Hepatocyte (in vitro differentiated cells): ENCODE measurements at regions not wholly inside any gene's neighbourhood (a gene's known extent, or its start where the extent isn't known, plus 50 kb on each side); places are given as distances from the start of the nearest gene placed in this dataset.

Experiments
- DNase-seq: peaks from one replicate; pipeline ENCODE4 v3.0.0-alpha.2; 2016; ENCODE audit warnings: low spot score
- H2AFZ ChIP-seq: fragments of 200-600 bp; sonication (generic); 2 replicates; pipeline ENCODE4 v1.6.0; 2016; ENCODE audit warnings: antibody characterized with exemption, mild to moderate bottlenecking
- H3K27ac ChIP-seq: fragments of 200-600 bp; sonication (generic); 2 replicates; pipeline ENCODE4 v1.5.1; 2016; ENCODE audit warnings: mild to moderate bottlenecking
- H3K27me3 ChIP-seq: fragments of 200-600 bp; sonication (generic); 2 replicates; pipeline ENCODE4 v1.6.1; 2016
- H3K36me3 ChIP-seq: fragments of 200-600 bp; sonication (generic); replicated peaks from 2 replicates; pipeline ENCODE4 v1.5.1; 2016; ENCODE audit warnings: low read depth; ENCODE audit not compliant: insufficient read depth
- H3K4me1 ChIP-seq: fragments of 200-600 bp; sonication (generic); 2 replicates; pipeline ENCODE4 v1.5.1; 2016; ENCODE audit warnings: mild to moderate bottlenecking, moderate library complexity; ENCODE audit not compliant: insufficient read depth
- H3K4me2 ChIP-seq: fragments of 200-600 bp; sonication (generic); 2 replicates; pipeline ENCODE4 v1.6.0; 2016
- H3K4me3 ChIP-seq: fragments of 200-600 bp; sonication (generic); 2 replicates; pipeline ENCODE4 v1.5.1; 2016; ENCODE audit warnings: mild to moderate bottlenecking
- H3K79me2 ChIP-seq: fragments of 200-600 bp; sonication (generic); 2 replicates; pipeline ENCODE4 v1.6.0; 2017; ENCODE audit warnings: mild to moderate bottlenecking
- H3K9me2 ChIP-seq: fragments of 200-600 bp; sonication (generic); replicated peaks from 2 replicates; pipeline ENCODE4 v1.6.0; 2017; ENCODE audit warnings: mild to moderate bottlenecking; ENCODE audit not compliant: insufficient read depth
- H3K9me3 ChIP-seq: fragments of 200-600 bp; sonication (generic); 2 replicates; pipeline ENCODE4 v1.5.1; 2016; ENCODE audit warnings: low read depth, mild to moderate bottlenecking
- H4K20me1 ChIP-seq: fragments of 200-600 bp; sonication (generic); 2 replicates; pipeline ENCODE4 v1.6.0; 2016; ENCODE audit warnings: mild to moderate bottlenecking; ENCODE audit not compliant: insufficient read depth, poor library complexity, severe bottlenecking
- CTCF ChIP-seq: fragments of 200-600 bp; sonication (generic); IDR thresholded peaks from 2 replicates; pipeline ENCODE4 v1.5.1; 2016; ENCODE audit warnings: antibody characterized with exemption, mild to moderate bottlenecking; ENCODE audit not compliant: poor library complexity
- EZH2 ChIP-seq: fragments of 200-600 bp; sonication (generic); IDR thresholded peaks from 2 replicates; pipeline ENCODE4 v1.6.1; 2016; ENCODE audit warnings: antibody characterized with exemption, mild to moderate bottlenecking, borderline replicate concordance
- EZH2phosphoT487 ChIP-seq: fragments of 200-600 bp; sonication (generic); IDR thresholded peaks from one replicate; pipeline ENCODE4 v1.6.1; 2018; ENCODE audit warnings: antibody characterized with exemption, mild to moderate bottlenecking, low read depth, moderate library complexity; ENCODE audit not compliant: unreplicated experiment, severe bottlenecking
- WGBS: methylation state at CpG from one replicate; pipeline ENCODE4 v1.1.6; 2016; ENCODE audit warnings: low lambda C conversion rate; ENCODE audit errors: missing lambda C conversion rate; 5-methylcytosine and 5-hydroxymethylcytosine counted together

GRCh38 chr6:134415194-134415593 is 97.3 kb upstream of the SGK1 start:
- Histone ChIP-seq H2AFZ (peak overlapping the region; percentile 4), H3K27ac (no peak overlapping the region), H3K4me2 (peak overlapping the region; percentile 41), H3K36me3 (no peaks in the 10 kb centered on the region), H3K79me2 (no peaks in the 10 kb centered on the region), H3K27me3 (no peaks in the 10 kb centered on the region), H3K4me3 (no peak overlapping the region), H4K20me1 (no peaks in the 10 kb centered on the region), H3K4me1 (no peaks in the 10 kb centered on the region), H3K9me2 (no peaks in the 10 kb centered on the region), H3K9me3 (no peaks in the 10 kb centered on the region)
- 82% methylated on average over 4 of the region's 4 CpGs for WGBS
- DNase-seq, result no peak
- TF ChIP-seq EZH2phosphoT487, result no peak
- TF ChIP-seq CTCF, result no peak
- TF ChIP-seq EZH2, result no peak

GRCh38 chr6:134414793-134415192 is 96.9 kb upstream of the SGK1 start:
- TF ChIP-seq EZH2phosphoT487, result no peak
- no peak for TF ChIP-seq CTCF
- no peak for TF ChIP-seq EZH2
- Histone ChIP-seq H3K4me2 (no peak overlapping the region), H3K9me3 (no peaks in the 10 kb centered on the region), H3K79me2 (no peaks in the 10 kb centered on the region), H2AFZ (no peak overlapping the region), H3K27me3 (no peaks in the 10 kb centered on the region), H3K9me2 (no peaks in the 10 kb centered on the region), H4K20me1 (no peaks in the 10 kb centered on the region), H3K27ac (no peak overlapping the region), H3K36me3 (no peaks in the 10 kb centered on the region), H3K4me1 (no peaks in the 10 kb centered on the region), H3K4me3 (no peak overlapping the region)
- 91% methylated on average over 7 of the region's 7 CpGs for WGBS
- no peak for DNase-seq

- no peaks in the 10 kb centered on the region for H3K4me1 ChIP-seq
- no peak for TF ChIP-seq EZH2
- TF ChIP-seq CTCF, result no peak
- no peak for TF ChIP-seq EZH2phosphoT487
- no peak overlapping the region for H2AFZ ChIP-seq
- H3K27ac ChIP-seq, result no peak overlapping the region
- no peak overlapping the region for H3K4me2 ChIP-seq
- no peaks in the 10 kb centered on the region for H3K79me2 ChIP-seq
- DNase-seq, result no peak
- H4K20me1 ChIP-seq, result no peaks in the 10 kb centered on the region
- no peaks in the 10 kb centered on the region for H3K9me2 ChIP-seq
- no peaks in the 10 kb centered on the region for H3K27me3 ChIP-seq
- no peaks in the 10 kb centered on the region for H3K36me3 ChIP-seq
- H3K9me3 ChIP-seq, result no peaks in the 10 kb centered on the region
- WGBS, result 88% methylated on average over 1 of the region's 1 CpG
- H3K4me3 ChIP-seq, result no peak overlapping the region
Measured at GRCh38 chr6:134413241-134413643, 95.3 kb upstream of the SGK1 start.

GRCh38 chr6:134410541-134410940 is 92.6 kb upstream of the SGK1 start:
- Histone ChIP-seq H3K79me2 (no peaks in the 10 kb centered on the region), H3K9me3 (no peaks in the 10 kb centered on the region), H2AFZ (no peak overlapping the region), H3K27ac (no peak overlapping the region), H3K27me3 (no peaks in the 10 kb centered on the region), H3K4me1 (no peaks in the 10 kb centered on the region), H3K9me2 (no peaks in the 10 kb centered on the region), H3K4me3 (no peak overlapping the region), H3K4me2 (no peak overlapping the region), H3K36me3 (no peaks in the 10 kb centered on the region), H4K20me1 (no peaks in the 10 kb centered on the region)
- DNase-seq, result no peak
- TF ChIP-seq EZH2phosphoT487 (no peak), EZH2 (no peak), CTCF (no peak)
- 52% methylated on average over 1 of the region's 1 CpG for WGBS
